Keratinocyte (primary cell): ENCODE measurements at regions not wholly inside any gene's neighbourhood (a gene's known extent, or its start where the extent isn't known, plus 50 kb on each side); places are given as distances from the start of the nearest gene placed in this dataset.

ENCODE experiments used
- DNase-seq: peaks from one replicate; pipeline ENCODE4 v3.0.0-alpha.2; 2011; ENCODE audit warnings: low read depth, missing footprints, low spot score
- FAIRE-seq: peaks from 2 replicates; lab custom pipeline; 2011; peaks lifted over from hg19 to GRCh38; lab: Jason Lieb, UNC
- H2AFZ ChIP-seq: 2 replicates; pipeline ENCODE4 v1.6.0; 2012; ENCODE audit warnings: low read length, control low read depth, inconsistent platforms; ENCODE audit not compliant: control insufficient read depth
- H3K27ac ChIP-seq: 2 replicates; pipeline ENCODE4 v1.5.1; 2011; ENCODE audit warnings: low read length; ENCODE audit not compliant: control insufficient read depth, insufficient read depth
- H3K27me3 ChIP-seq: 3 replicates; pipeline ENCODE4 v1.6.0; 2011; ENCODE audit warnings: low read length; ENCODE audit not compliant: control insufficient read depth, insufficient read depth; ENCODE audit errors: extremely low read depth
- H3K36me3 ChIP-seq, 2 experiments: 2 replicates in 1 of 2; 3 replicates in 1 of 2; pipeline ENCODE4 v1.5.1; 2011; ENCODE audit warnings: low read length in 2 of 2, mild to moderate bottlenecking in 1 of 2; ENCODE audit not compliant: control insufficient read depth in 2 of 2, insufficient read depth in 2 of 2; ENCODE audit errors: extremely low read depth in 1 of 2
- H3K4me1 ChIP-seq: 3 replicates; pipeline ENCODE4 v1.5.1; 2011; ENCODE audit warnings: low read length; ENCODE audit not compliant: control insufficient read depth, insufficient read depth; ENCODE audit errors: extremely low read depth
- H3K4me2 ChIP-seq: 3 replicates; pipeline ENCODE4 v1.6.0; 2011; ENCODE audit warnings: low read depth, low read length; ENCODE audit not compliant: control insufficient read depth, insufficient read depth; ENCODE audit errors: extremely low read depth
- H3K4me3 ChIP-seq, 3 experiments: fragments of 200-600 bp in 1 of 3; sonication (generic) in 1 of 3; 2 replicates in 2 of 3; 3 replicates in 1 of 3; pipeline ENCODE4 v1.5.1; 2011 to 2016; ENCODE audit warnings: low read length in 3 of 3, mild to moderate bottlenecking in 3 of 3, control low read depth in 2 of 3, inconsistent platforms in 1 of 3, low read depth in 1 of 3, mixed read lengths in 1 of 3, mixed run types in 1 of 3, moderate library complexity in 1 of 3; ENCODE audit not compliant: control insufficient read depth in 2 of 3, insufficient read depth in 2 of 3; ENCODE audit errors: extremely low read depth in 1 of 3
- H3K79me2 ChIP-seq: 2 replicates; pipeline ENCODE4 v1.6.0; 2012; ENCODE audit warnings: low read length; ENCODE audit not compliant: control insufficient read depth, insufficient read depth
- H3K9ac ChIP-seq: 3 replicates; pipeline ENCODE4 v1.6.0; 2011; ENCODE audit warnings: low read length; ENCODE audit not compliant: control insufficient read depth, insufficient read depth; ENCODE audit errors: extremely low read depth
- H3K9me1 ChIP-seq: 3 replicates; pipeline ENCODE4 v1.6.0; 2011; ENCODE audit warnings: low read length; ENCODE audit not compliant: control insufficient read depth, insufficient read depth; ENCODE audit errors: extremely low read depth
- H3K9me3 ChIP-seq: 2 replicates; pipeline ENCODE4 v1.5.1; 2012; ENCODE audit warnings: low read depth, low read length; ENCODE audit not compliant: control insufficient read depth
- H4K20me1 ChIP-seq: 3 replicates; pipeline ENCODE4 v1.6.0; 2011; ENCODE audit warnings: low read length; ENCODE audit not compliant: control insufficient read depth, insufficient read depth; ENCODE audit errors: extremely low read depth
- EZH2 ChIP-seq: IDR thresholded peaks from one replicate; pipeline ENCODE4 v1.6.1; 2012; ENCODE audit warnings: inconsistent platforms, mild to moderate bottlenecking, low read length, moderate library complexity
- dilution Hi-C: fragments of 300-500 bp; cut with MboI; formaldehyde crosslinking; loops from one replicate; pipeline ENCODE4 v1.7.0; 2020; ENCODE audit warnings: low sequenced_read_pairs; ENCODE audit not compliant: extremely low pct_ligation_motif_present
- TF ChIP-seq, protein P1 (sequence below), 3 experiments: IDR thresholded peaks in 1 of 3; conservative IDR thresholded peaks in 1 of 3; optimal IDR thresholded peaks in 1 of 3; 2 replicates in 2 of 3; 3 replicates in 1 of 3; pipeline versions ENCODE3 to v1.5.1; 2011; ENCODE audit warnings: low read length in 3 of 3, mild to moderate bottlenecking in 3 of 3, moderate library complexity in 2 of 3, control low read depth in 1 of 3, inconsistent platforms in 1 of 3; ENCODE audit not compliant: insufficient read depth in 2 of 3; ENCODE audit errors: extremely low read depth in 1 of 3

GRCh38 chr5:4100739-4101138, 505.1 kb downstream of the IRX1 start:
- Histone ChIP-seq H3K9me1 (no peaks in the 10 kb centered on the region), H3K27ac (no peak overlapping the region), H3K36me3 (no peaks in the 10 kb centered on the region), H3K4me1 (no peaks in the 10 kb centered on the region), H3K27me3 (no peaks in the 10 kb centered on the region), H3K9me3 (no peaks in the 10 kb centered on the region), H2AFZ (no peak overlapping the region), H3K9ac (no peak overlapping the region), H3K79me2 (no peaks in the 10 kb centered on the region), H3K4me3 (no peak overlapping the region), H4K20me1 (no peaks in the 10 kb centered on the region), H3K4me2 (no peak overlapping the region)
- dilution Hi-C loops = no loop called here
- FAIRE-seq (no peak), DNase-seq (no peak)
- TF ChIP-seq, protein P1, sequence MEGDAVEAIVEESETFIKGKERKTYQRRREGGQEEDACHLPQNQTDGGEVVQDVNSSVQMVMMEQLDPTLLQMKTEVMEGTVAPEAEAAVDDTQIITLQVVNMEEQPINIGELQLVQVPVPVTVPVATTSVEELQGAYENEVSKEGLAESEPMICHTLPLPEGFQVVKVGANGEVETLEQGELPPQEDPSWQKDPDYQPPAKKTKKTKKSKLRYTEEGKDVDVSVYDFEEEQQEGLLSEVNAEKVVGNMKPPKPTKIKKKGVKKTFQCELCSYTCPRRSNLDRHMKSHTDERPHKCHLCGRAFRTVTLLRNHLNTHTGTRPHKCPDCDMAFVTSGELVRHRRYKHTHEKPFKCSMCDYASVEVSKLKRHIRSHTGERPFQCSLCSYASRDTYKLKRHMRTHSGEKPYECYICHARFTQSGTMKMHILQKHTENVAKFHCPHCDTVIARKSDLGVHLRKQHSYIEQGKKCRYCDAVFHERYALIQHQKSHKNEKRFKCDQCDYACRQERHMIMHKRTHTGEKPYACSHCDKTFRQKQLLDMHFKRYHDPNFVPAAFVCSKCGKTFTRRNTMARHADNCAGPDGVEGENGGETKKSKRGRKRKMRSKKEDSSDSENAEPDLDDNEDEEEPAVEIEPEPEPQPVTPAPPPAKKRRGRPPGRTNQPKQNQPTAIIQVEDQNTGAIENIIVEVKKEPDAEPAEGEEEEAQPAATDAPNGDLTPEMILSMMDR (optimal IDR thresholded peaks at IDR 0.05 in 1 of 3, IDR thresholded peaks at IDR 0.05 in 1 of 3, conservative IDR thresholded peaks at IDR 0.05 in 1 of 3; ENCODE audit: extremely low read depth in 1 of 3, insufficient read depth in 2 of 3, low read length in 3 of 3) = no peak

- no peak overlapping the region for H2AFZ ChIP-seq
- FAIRE-seq (no peak), DNase-seq (no peak)
- no peak overlapping the region for H3K9ac ChIP-seq
- no peaks in the 10 kb centered on the region for H3K9me1 ChIP-seq
- no peaks in the 10 kb centered on the region for H3K4me1 ChIP-seq
- TF ChIP-seq EZH2 = no peak
- TF ChIP-seq, protein P1 (optimal IDR thresholded peaks at IDR 0.05 in 1 of 3, IDR thresholded peaks at IDR 0.05 in 1 of 3, conservative IDR thresholded peaks at IDR 0.05 in 1 of 3; ENCODE audit: extremely low read depth in 1 of 3, insufficient read depth in 2 of 3, low read length in 3 of 3) = peak in 1 of 3 experiments; percentile 9
- H3K27ac ChIP-seq = no peak overlapping the region
- dilution Hi-C loops = no loop called here
- no peaks in the 10 kb centered on the region for H3K36me3 ChIP-seq
- no peaks in the 10 kb centered on the region for H3K79me2 ChIP-seq
- no peaks in the 10 kb centered on the region for H3K27me3 ChIP-seq
- no peaks in the 10 kb centered on the region for H4K20me1 ChIP-seq
- H3K4me3 ChIP-seq = no peak overlapping the region
- H3K9me3 ChIP-seq = no peaks in the 10 kb centered on the region
- no peak overlapping the region for H3K4me2 ChIP-seq
These were observed 505.6 kb downstream of the IRX1 start for GRCh38 chr5:4101189-4101588.
